PC-9 (cell line): ENCODE measurements at regions not wholly inside any gene's neighbourhood (a gene's known extent, or its start where the extent isn't known, plus 50 kb on each side); places are given as distances from the start of the nearest gene placed in this dataset.

Experiments used
- CTCF ChIP-seq: fragments of 200-600 bp; sonication (generic); conservative IDR thresholded peaks from 2 replicates; pipeline ENCODE4 v1.6.1; 2017; ENCODE audit warnings: mixed run types, antibody characterized with exemption, mild to moderate bottlenecking, moderate library complexity
- EZH2 ChIP-seq: fragments of 200-600 bp; sonication (generic); IDR thresholded peaks from 2 replicates; pipeline ENCODE4 v1.8.0; 2017; ENCODE audit warnings: antibody characterized with exemption, low read depth

GRCh38 chr1:87816646-87817045 lies 488.0 kb downstream of the LMO4 start:
- no peak for TF ChIP-seq CTCF
- no peak for TF ChIP-seq EZH2
